ENCODE measurements at regions not wholly inside any gene's neighbourhood (a gene's known extent, or its start where the extent isn't known, plus 50 kb on each side); places are given as distances from the start of the nearest gene placed in this dataset.

- TF ChIP-seq, protein P1, sequence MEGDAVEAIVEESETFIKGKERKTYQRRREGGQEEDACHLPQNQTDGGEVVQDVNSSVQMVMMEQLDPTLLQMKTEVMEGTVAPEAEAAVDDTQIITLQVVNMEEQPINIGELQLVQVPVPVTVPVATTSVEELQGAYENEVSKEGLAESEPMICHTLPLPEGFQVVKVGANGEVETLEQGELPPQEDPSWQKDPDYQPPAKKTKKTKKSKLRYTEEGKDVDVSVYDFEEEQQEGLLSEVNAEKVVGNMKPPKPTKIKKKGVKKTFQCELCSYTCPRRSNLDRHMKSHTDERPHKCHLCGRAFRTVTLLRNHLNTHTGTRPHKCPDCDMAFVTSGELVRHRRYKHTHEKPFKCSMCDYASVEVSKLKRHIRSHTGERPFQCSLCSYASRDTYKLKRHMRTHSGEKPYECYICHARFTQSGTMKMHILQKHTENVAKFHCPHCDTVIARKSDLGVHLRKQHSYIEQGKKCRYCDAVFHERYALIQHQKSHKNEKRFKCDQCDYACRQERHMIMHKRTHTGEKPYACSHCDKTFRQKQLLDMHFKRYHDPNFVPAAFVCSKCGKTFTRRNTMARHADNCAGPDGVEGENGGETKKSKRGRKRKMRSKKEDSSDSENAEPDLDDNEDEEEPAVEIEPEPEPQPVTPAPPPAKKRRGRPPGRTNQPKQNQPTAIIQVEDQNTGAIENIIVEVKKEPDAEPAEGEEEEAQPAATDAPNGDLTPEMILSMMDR (IDR thresholded peaks at IDR 0.05; ENCODE audit: borderline replicate concordance, extremely low read depth, low read length, poor library complexity, severe bottlenecking): no peak
- TF ChIP-seq EZH2 (IDR thresholded peaks at IDR 0.05; ENCODE audit: borderline replicate concordance, low read depth, low read length, severe bottlenecking): no peak
These were observed 116.1 kb downstream of the METRNL start for GRCh38 chr17:83195330-83196023.

Data from DND-41 (cell line).